ENCODE measurements at regions not wholly inside any gene's neighbourhood (a gene's known extent, or its start where the extent isn't known, plus 50 kb on each side); places are given as distances from the start of the nearest gene placed in this dataset.

DNA sequence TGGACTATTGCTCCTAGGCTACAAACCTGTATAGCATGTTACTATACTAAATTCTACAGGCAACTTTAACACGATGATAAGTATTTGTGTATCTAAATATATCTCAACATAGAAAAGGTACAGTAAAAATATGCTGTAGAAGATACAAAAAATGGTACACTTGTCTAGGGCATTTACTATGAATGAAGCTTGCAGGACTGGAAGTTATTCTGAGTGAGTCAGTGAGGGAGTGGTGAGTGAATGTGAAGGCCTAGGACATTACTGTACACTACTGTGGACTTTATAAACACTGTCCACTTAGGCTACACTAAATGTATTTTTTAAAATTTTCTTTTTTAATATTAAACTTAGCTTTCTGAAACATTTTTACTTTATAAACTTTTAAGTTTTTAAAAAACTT is 140.5 kb upstream of the SGO1 start:
- TF ChIP-seq, protein P1, sequence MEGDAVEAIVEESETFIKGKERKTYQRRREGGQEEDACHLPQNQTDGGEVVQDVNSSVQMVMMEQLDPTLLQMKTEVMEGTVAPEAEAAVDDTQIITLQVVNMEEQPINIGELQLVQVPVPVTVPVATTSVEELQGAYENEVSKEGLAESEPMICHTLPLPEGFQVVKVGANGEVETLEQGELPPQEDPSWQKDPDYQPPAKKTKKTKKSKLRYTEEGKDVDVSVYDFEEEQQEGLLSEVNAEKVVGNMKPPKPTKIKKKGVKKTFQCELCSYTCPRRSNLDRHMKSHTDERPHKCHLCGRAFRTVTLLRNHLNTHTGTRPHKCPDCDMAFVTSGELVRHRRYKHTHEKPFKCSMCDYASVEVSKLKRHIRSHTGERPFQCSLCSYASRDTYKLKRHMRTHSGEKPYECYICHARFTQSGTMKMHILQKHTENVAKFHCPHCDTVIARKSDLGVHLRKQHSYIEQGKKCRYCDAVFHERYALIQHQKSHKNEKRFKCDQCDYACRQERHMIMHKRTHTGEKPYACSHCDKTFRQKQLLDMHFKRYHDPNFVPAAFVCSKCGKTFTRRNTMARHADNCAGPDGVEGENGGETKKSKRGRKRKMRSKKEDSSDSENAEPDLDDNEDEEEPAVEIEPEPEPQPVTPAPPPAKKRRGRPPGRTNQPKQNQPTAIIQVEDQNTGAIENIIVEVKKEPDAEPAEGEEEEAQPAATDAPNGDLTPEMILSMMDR (IDR thresholded peaks at IDR 0.05; ENCODE audit: low read depth, low read length), result no peak
- no peaks in the 10 kb centered on the region for H3K36me3 ChIP-seq
- H3K4me1 ChIP-seq, result no peaks in the 10 kb centered on the region
- DNase-seq, result no peak
- no peak overlapping the region for H3K4me3 ChIP-seq (ENCODE audit: low read depth, low read length)
- no peaks in the 10 kb centered on the region for H3K9me3 ChIP-seq
- no peaks in the 10 kb centered on the region for H3K27me3 ChIP-seq

DNA sequence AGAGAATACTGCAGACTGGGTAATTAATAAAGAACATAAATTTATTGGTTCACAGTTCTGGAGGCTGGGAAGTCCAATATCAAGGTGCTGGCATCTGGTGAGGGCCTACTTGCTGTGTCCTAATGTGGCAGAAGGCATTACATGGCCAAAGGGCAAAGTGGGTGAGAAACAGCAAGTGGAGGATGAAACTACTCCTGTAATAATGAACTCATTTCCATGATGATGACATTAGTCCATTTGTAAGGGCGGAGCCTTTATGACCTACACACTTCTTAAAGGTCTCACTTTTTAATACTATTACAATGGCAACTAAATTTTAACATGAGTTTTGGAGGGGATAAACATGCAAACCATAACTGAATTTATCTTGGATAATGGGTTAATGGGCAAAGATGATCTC is 139.6 kb upstream of the SGO1 start:
- DNase-seq, result no peak
- Histone ChIP-seq H3K4me3 (ENCODE audit: low read depth, low read length) (no peak overlapping the region), H3K4me1 (no peaks in the 10 kb centered on the region), H3K9me3 (no peaks in the 10 kb centered on the region), H3K27me3 (no peaks in the 10 kb centered on the region), H3K36me3 (no peaks in the 10 kb centered on the region)
- TF ChIP-seq, protein P1 (IDR thresholded peaks at IDR 0.05; ENCODE audit: low read depth, low read length), result no peak

DNA sequence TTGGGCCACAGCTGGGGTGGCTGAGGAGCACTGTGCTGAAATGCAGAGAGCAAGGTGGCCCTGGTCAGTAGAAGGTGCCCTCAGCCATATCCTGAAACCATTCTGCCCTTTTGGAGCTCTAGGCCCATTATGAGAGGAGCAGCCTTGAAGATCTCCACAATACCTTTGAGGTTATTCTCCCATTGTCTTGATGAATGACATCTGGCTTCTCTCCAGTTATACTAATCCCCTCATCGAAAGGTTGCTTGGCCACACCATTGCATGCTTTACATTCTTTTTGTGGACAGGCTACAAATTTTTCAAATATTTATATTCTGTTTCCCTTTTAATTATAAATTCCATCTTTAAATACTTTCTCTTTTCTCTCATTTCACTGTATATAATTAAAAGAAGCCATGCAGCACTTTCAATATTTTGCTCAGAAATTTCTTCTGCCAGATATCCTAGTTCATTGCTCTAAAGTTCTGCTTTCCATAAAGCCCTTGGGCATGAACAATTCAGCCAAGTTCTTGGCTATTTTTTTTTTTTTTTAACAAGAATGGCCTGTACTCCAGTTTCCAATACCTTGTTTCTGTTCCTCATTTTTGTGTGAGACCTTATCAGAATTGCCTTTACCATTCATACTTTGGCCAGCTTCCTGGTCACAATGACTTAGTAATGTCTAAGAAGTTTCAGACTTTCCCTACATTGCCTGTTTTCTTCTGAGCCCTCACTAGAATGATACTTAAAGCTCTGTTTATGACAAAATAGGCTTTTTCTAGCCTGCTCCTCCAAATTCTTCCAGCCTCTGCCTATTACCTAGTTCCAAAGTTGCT is 138.9 kb upstream of the SGO1 start:
- Histone ChIP-seq H3K4me1 (no peaks in the 10 kb centered on the region), H3K36me3 (no peaks in the 10 kb centered on the region), H3K4me3 (ENCODE audit: low read depth, low read length) (no peak overlapping the region), H3K27me3 (no peaks in the 10 kb centered on the region), H3K9me3 (no peaks in the 10 kb centered on the region)
- DNase-seq, result no peak
- TF ChIP-seq, protein P1 (IDR thresholded peaks at IDR 0.05; ENCODE audit: low read depth, low read length), result no peak

DNA sequence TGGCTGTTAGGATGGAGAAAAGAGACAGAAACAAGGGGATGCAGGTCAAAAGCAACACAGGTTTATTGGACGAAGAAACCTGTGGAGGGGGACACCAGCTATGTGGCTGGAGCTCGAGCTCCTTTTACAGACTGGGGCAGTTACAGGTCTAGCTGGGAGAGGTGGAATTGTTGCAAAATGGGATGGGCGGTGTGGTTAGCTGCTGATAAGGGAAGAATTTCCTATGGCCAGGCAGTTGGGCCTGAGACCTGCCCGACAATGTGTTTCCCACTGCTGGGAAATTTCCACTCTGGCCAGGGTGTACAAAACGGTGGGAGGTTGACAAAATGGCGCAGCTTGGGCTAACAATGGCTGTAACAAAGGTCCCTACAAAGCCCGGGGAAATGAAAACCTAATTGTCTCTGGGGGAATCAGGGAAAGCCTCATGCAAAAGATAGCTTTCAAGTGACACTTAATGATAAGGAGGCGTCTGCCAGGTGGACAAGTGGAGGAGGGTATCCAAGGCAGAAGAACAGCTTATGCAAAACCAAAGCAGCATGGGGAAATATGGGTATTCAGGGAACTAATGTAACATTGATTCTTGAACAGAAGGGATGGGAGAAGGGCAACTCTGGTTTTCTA is 137.4 kb upstream of the SGO1 start:
- Histone ChIP-seq H3K4me3 (ENCODE audit: low read depth, low read length) (no peak overlapping the region), H3K4me1 (no peaks in the 10 kb centered on the region), H3K27me3 (no peaks in the 10 kb centered on the region), H3K36me3 (no peaks in the 10 kb centered on the region), H3K9me3 (no peaks in the 10 kb centered on the region)
- TF ChIP-seq, protein P1 (IDR thresholded peaks at IDR 0.05; ENCODE audit: low read depth, low read length), result no peak
- DNase-seq, result no peak

DNA sequence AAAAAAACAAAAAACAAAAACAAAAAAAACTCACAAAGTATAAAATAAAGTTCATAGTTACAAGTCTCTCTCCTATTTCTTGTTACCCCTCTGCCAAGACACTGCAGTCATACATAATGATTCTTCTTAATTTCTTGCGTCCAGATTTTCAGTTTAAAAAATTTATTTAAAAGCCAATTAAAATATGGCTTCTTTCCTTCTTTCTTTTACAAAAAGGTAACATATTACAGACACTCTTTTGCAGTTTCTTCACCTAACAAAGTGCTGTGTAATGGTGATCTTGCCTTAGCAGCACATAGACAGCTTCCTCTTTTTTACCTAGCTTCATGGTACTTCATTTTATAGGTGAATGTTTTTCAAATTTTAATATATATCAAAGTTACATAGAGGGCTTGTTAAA is 136.1 kb upstream of the SGO1 start:
- no peaks in the 10 kb centered on the region for H3K4me1 ChIP-seq
- H3K36me3 ChIP-seq, result no peaks in the 10 kb centered on the region
- TF ChIP-seq, protein P1 (IDR thresholded peaks at IDR 0.05; ENCODE audit: low read depth, low read length), result no peak
- H3K9me3 ChIP-seq, result no peaks in the 10 kb centered on the region
- no peak for DNase-seq
- no peak overlapping the region for H3K4me3 ChIP-seq (ENCODE audit: low read depth, low read length)
- H3K27me3 ChIP-seq, result no peaks in the 10 kb centered on the region

DNA sequence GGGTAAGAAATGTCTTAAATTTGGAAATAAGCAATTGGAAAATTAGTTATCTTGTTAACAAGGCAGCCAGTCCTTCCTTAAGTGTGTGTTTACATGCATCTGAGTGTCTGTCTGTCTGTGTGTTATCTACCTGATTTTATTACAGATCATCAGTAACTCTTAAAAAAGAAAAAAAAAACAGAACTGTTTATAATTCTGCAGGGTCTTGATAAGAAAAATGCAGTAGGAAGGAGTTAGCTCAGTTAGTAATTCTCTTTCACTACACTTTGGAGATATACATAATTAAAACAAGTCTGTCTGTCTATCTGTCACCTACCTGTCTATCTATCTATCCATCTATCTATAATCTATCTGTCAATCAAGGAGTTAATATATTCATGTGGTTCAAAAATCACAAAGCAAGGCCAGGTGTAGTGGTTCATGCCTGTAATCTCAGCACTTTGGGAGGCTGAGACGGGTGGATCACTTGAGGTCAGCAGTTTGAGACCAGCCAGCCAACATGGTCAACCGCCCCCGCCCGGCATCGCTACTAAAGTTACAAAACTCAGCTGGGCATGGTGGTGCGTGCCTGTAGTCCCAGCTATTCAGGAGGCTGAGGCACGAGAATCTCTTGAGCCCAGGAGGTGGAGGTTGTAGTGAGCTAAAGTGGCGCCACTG is 135.5 kb upstream of the SGO1 start:
- Histone ChIP-seq H3K27me3 (no peaks in the 10 kb centered on the region), H3K4me1 (no peaks in the 10 kb centered on the region), H3K36me3 (no peaks in the 10 kb centered on the region), H3K9me3 (no peaks in the 10 kb centered on the region), H3K4me3 (ENCODE audit: low read depth, low read length) (no peak overlapping the region)
- DNase-seq, result no peak
- TF ChIP-seq, protein P1 (IDR thresholded peaks at IDR 0.05; ENCODE audit: low read depth, low read length), result no peak

Measured in BE2C (cell line).